ENCODE measurements at regions not wholly inside any gene's neighbourhood (a gene's known extent, or its start where the extent isn't known, plus 50 kb on each side); places are given as distances from the start of the nearest gene placed in this dataset.

- in situ Hi-C loops (cut with HindIII; ENCODE audit: low sequenced_read_pairs) = no loop called here
- DNase-seq (ENCODE audit: low spot score) = no peak
Measured at GRCh38 chr2:133753665-133754064, 185.4 kb upstream of the NCKAP5 start.

GRCh38 chr2:133755480-133756300 lies 187.4 kb upstream of the NCKAP5 start:
- in situ Hi-C loops (cut with HindIII; ENCODE audit: low sequenced_read_pairs) = no loop called here
- no peak for DNase-seq (ENCODE audit: low spot score)

- DNase-seq (ENCODE audit: low spot score) = no peak
- in situ Hi-C loops (cut with HindIII; ENCODE audit: low sequenced_read_pairs) = no loop called here
Measured at GRCh38 chr2:133756833-133757232, 188.6 kb upstream of the NCKAP5 start.

GRCh38 chr2:133760376-133760775 lies 192.1 kb upstream of the NCKAP5 start:
- no peak for DNase-seq (ENCODE audit: low spot score)
- in situ Hi-C loops (cut with HindIII; ENCODE audit: low sequenced_read_pairs) = no loop called here

- in situ Hi-C loops (cut with HindIII; ENCODE audit: low sequenced_read_pairs) = no loop called here
- peak; percentile 37 for DNase-seq (ENCODE audit: low spot score)
Measured at GRCh38 chr2:133765658-133766057, 197.4 kb upstream of the NCKAP5 start.

GRCh38 chr2:133766164-133766832 lies 198.0 kb upstream of the NCKAP5 start:
- peak; percentile 34 for DNase-seq (ENCODE audit: low spot score)
- in situ Hi-C loops (cut with HindIII; ENCODE audit: low sequenced_read_pairs) = no loop called here

- in situ Hi-C loops (cut with HindIII; ENCODE audit: low sequenced_read_pairs) = no loop called here
- DNase-seq (ENCODE audit: low spot score) = peak; percentile 92
Measured at GRCh38 chr2:133768256-133768655, 200.0 kb upstream of the NCKAP5 start.

- peak; percentile 59 for DNase-seq (ENCODE audit: low spot score)
- in situ Hi-C loops (cut with HindIII; ENCODE audit: low sequenced_read_pairs) = no loop called here
Measured at GRCh38 chr2:133768658-133769435, 200.6 kb upstream of the NCKAP5 start.

GRCh38 chr2:133773854-133774653 lies 205.8 kb upstream of the NCKAP5 start:
- in situ Hi-C loops (cut with HindIII; ENCODE audit: low sequenced_read_pairs) = no loop called here
- DNase-seq (ENCODE audit: low spot score) = no peak

GRCh38 chr2:133774654-133775015 lies 206.4 kb upstream of the NCKAP5 start:
- peak; percentile 82 for DNase-seq (ENCODE audit: low spot score)
- in situ Hi-C loops (cut with HindIII; ENCODE audit: low sequenced_read_pairs) = no loop called here

GRCh38 chr2:133776936-133777573 lies 208.8 kb upstream of the NCKAP5 start:
- in situ Hi-C loops (cut with HindIII; ENCODE audit: low sequenced_read_pairs) = no loop called here
- no peak for DNase-seq (ENCODE audit: low spot score)

GRCh38 chr2:133777574-133777960 lies 209.3 kb upstream of the NCKAP5 start:
- no peak for DNase-seq (ENCODE audit: low spot score)
- in situ Hi-C loops (cut with HindIII; ENCODE audit: low sequenced_read_pairs) = no loop called here

GRCh38 chr2:133780099-133780996 lies 212.1 kb upstream of the NCKAP5 start:
- DNase-seq (ENCODE audit: low spot score) = peak; percentile 84
- in situ Hi-C loops (cut with HindIII; ENCODE audit: low sequenced_read_pairs) = no loop called here

GRCh38 chr2:133780997-133781513 lies 212.8 kb upstream of the NCKAP5 start:
- DNase-seq (ENCODE audit: low spot score) = no peak
- in situ Hi-C loops (cut with HindIII; ENCODE audit: low sequenced_read_pairs) = no loop called here

- in situ Hi-C loops (cut with HindIII; ENCODE audit: low sequenced_read_pairs) = no loop called here
- no peak for DNase-seq (ENCODE audit: low spot score)
Measured at GRCh38 chr2:133787207-133787606, 218.9 kb upstream of the NCKAP5 start.

- DNase-seq (ENCODE audit: low spot score) = no peak
- in situ Hi-C loops (cut with HindIII; ENCODE audit: low sequenced_read_pairs) = no loop called here
Measured at GRCh38 chr2:133787651-133788050, 219.4 kb upstream of the NCKAP5 start.

GRCh38 chr2:133788386-133788785 lies 220.1 kb upstream of the NCKAP5 start:
- in situ Hi-C loops (cut with HindIII; ENCODE audit: low sequenced_read_pairs) = no loop called here
- no peak for DNase-seq (ENCODE audit: low spot score)

- DNase-seq (ENCODE audit: low spot score) = peak; percentile 66
- in situ Hi-C loops (cut with HindIII; ENCODE audit: low sequenced_read_pairs) = no loop called here
Measured at GRCh38 chr2:133789743-133790142, 221.5 kb upstream of the NCKAP5 start.

Measured in G401 (cell line).